IMR-90 (cell line): ENCODE measurements at regions not wholly inside any gene's neighbourhood (a gene's known extent, or its start where the extent isn't known, plus 50 kb on each side); places are given as distances from the start of the nearest gene placed in this dataset.

ENCODE experiments used
- ATAC-seq: fragments of 200-7000 bp; cut with Tn5 transposase; 2 replicates; pipeline ENCODE4 v1.9.1; 2020; ENCODE audit warnings: low read depth, mild to moderate bottlenecking, moderate library complexity
- BruUV-seq: library from RNA; stranded (reverse); fragments of 400-500 nt; replicated peaks from 2 replicates; lab custom pipeline; 2021; lab: Mats Ljungman, UMichigan
- CTCF ChIA-PET: fragments of 300-600 bp; formaldehyde crosslinking; extraction: SDS; loops from one replicate; lab custom pipeline; 2021; ENCODE audit warnings: antibody characterized with exemption; lab: Yijun Ruan, JAX
- POLR2A ChIA-PET: fragments of 300-600 bp; sonication (Branson Sonifier 250); formaldehyde crosslinking; loops from one replicate; lab custom pipeline; 2022; ENCODE audit warnings: antibody characterized with exemption; ENCODE audit not compliant: unreplicated experiment; lab: Charles Lee
- DNase-seq: peaks from one replicate; pipeline ENCODE4 v3.0.0; 2013
- H2AFZ ChIP-seq: replicated peaks from 2 replicates; pipeline ENCODE3; 2013; ENCODE audit warnings: low read length, mild to moderate bottlenecking; ENCODE audit not compliant: poor library complexity
- H2AK5ac ChIP-seq: 2 replicates; pipeline ENCODE4 v1.6.1; 2013; ENCODE audit warnings: low read depth, low read length, inconsistent platforms
- H2AK9ac ChIP-seq: replicated peaks from 2 replicates; pipeline ENCODE3; 2013; ENCODE audit warnings: mild to moderate bottlenecking, low read depth, low read length, moderate library complexity; ENCODE audit not compliant: poor library complexity
- H2BK120ac ChIP-seq: 2 replicates; pipeline ENCODE4 v1.6.1; 2013; ENCODE audit warnings: low read depth, low read length, inconsistent platforms
- H2BK15ac ChIP-seq: 3 replicates; pipeline ENCODE4 v1.6.1; 2013; ENCODE audit warnings: low read depth, low read length, inconsistent platforms
- H2BK20ac ChIP-seq: 2 replicates; pipeline ENCODE4 v1.6.1; 2013; ENCODE audit warnings: low read depth, mild to moderate bottlenecking, inconsistent platforms, low read length, moderate library complexity
- H2BK5ac ChIP-seq: 2 replicates; pipeline ENCODE4 v1.6.1; 2013; ENCODE audit warnings: mild to moderate bottlenecking, low read depth, low read length, inconsistent platforms; ENCODE audit not compliant: poor library complexity, severe bottlenecking
- H3K14ac ChIP-seq: replicated peaks from 2 replicates; pipeline ENCODE4 v1.6.1; 2013; ENCODE audit warnings: low read depth, low read length, inconsistent platforms
- H3K18ac ChIP-seq: 2 replicates; pipeline ENCODE4 v1.6.1; 2013; ENCODE audit warnings: low read depth, low read length, control low read depth
- H3K23ac ChIP-seq: 2 replicates; pipeline ENCODE4 v1.6.1; 2013; ENCODE audit warnings: low read depth, low read length, inconsistent platforms
- H3K27ac ChIP-seq: 2 replicates; pipeline ENCODE4 v1.5.1; 2013; ENCODE audit warnings: mild to moderate bottlenecking, control low read depth, low read length; ENCODE audit not compliant: insufficient read depth
- H3K27me3 ChIP-seq: 2 replicates; pipeline ENCODE4 v1.6.1; 2013; ENCODE audit warnings: low read length; ENCODE audit not compliant: control insufficient read depth, insufficient read depth
- H3K36me3 ChIP-seq: 2 replicates; pipeline ENCODE4 v1.6.1; 2013; ENCODE audit warnings: low read length, mixed read lengths; ENCODE audit not compliant: control insufficient read depth, insufficient read depth
- H3K4ac ChIP-seq: 2 replicates; pipeline ENCODE4 v1.6.1; 2013; ENCODE audit warnings: low read depth, low read length, inconsistent platforms
- H3K4me1 ChIP-seq: 2 replicates; pipeline ENCODE4 v1.6.1; 2013; ENCODE audit warnings: low read length, mixed read lengths; ENCODE audit not compliant: control insufficient read depth, insufficient read depth
- H3K4me2 ChIP-seq: 2 replicates; pipeline ENCODE4 v1.6.1; 2013; ENCODE audit warnings: low read depth, mild to moderate bottlenecking, control low read depth, low read length, moderate library complexity
- H3K4me3 ChIP-seq: 2 replicates; pipeline ENCODE4 v1.5.1; 2013; ENCODE audit warnings: low read depth, mild to moderate bottlenecking, control low read depth, low read length, moderate library complexity; ENCODE audit not compliant: insufficient read depth
- H3K56ac ChIP-seq: 2 replicates; pipeline ENCODE4 v1.6.1; 2013; ENCODE audit warnings: low read length, inconsistent platforms; ENCODE audit not compliant: insufficient read depth; ENCODE audit errors: extremely low read depth
- H3K79me1 ChIP-seq, 2 experiments: 2 replicates each; pipeline ENCODE4 v1.6.1; 2013; ENCODE audit warnings: low read length in 2 of 2, inconsistent platforms in 1 of 2, low read depth in 1 of 2
- H3K9ac ChIP-seq: 2 replicates; pipeline ENCODE4 v1.6.1; 2013; ENCODE audit warnings: low read depth, low read length, control low read depth
- H3K9me1 ChIP-seq: 2 replicates; pipeline ENCODE4 v1.6.1; 2013; ENCODE audit warnings: low read length, inconsistent platforms; ENCODE audit not compliant: insufficient read depth
- H3K9me3 ChIP-seq: 2 replicates; pipeline ENCODE4 v1.6.1; 2013; ENCODE audit warnings: low read length; ENCODE audit not compliant: control insufficient read depth, insufficient read depth
- H4K20me1 ChIP-seq: 2 replicates; pipeline ENCODE4 v1.6.1; 2013; ENCODE audit warnings: low read length, inconsistent platforms; ENCODE audit not compliant: insufficient read depth
- H4K5ac ChIP-seq: 2 replicates; pipeline ENCODE4 v1.6.1; 2013; ENCODE audit warnings: mild to moderate bottlenecking, low read depth, low read length, control low read depth
- H4K8ac ChIP-seq, 2 experiments: 2 replicates each; pipeline ENCODE4 v1.6.1; 2013; ENCODE audit warnings: low read depth in 2 of 2, low read length in 2 of 2, control low read depth in 1 of 2, inconsistent platforms in 1 of 2
- H4K91ac ChIP-seq: 2 replicates; pipeline ENCODE4 v1.6.1; 2013; ENCODE audit warnings: low read depth, low read length, inconsistent platforms; ENCODE audit not compliant: insufficient read depth
- BHLHE40 ChIP-seq: fragments of 150-350 bp; IDR thresholded peaks from 2 replicates; pipeline ENCODE4 v1.6.1; 2016; ENCODE audit warnings: mild to moderate bottlenecking, low read depth, low read length
- CEBPB ChIP-seq: IDR thresholded peaks from 2 replicates; pipeline ENCODE4 v1.6.1; 2012; ENCODE audit warnings: low read depth, low read length, improper control_type of control experiment
- CHD1 ChIP-seq: IDR thresholded peaks from 2 replicates; pipeline ENCODE4 v1.6.1; 2012; ENCODE audit warnings: low read depth, low read length, improper control_type of control experiment
- CTCF ChIP-seq: conservative IDR thresholded peaks from 2 replicates; pipeline ENCODE4 v1.5.1; 2012; ENCODE audit warnings: mild to moderate bottlenecking, low read depth, low read length, improper control_type of control experiment
- ELK1 ChIP-seq: fragments of 150-350 bp; IDR thresholded peaks from 2 replicates; pipeline ENCODE4 v1.6.1; 2016; ENCODE audit warnings: low read depth, mild to moderate bottlenecking, low read length, moderate library complexity, borderline replicate concordance
- FOS ChIP-seq: fragments of 150-350 bp; IDR thresholded peaks from 2 replicates; pipeline ENCODE4 v1.6.1; 2016; ENCODE audit warnings: low read depth, low read length
- MAFK ChIP-seq: IDR thresholded peaks from 2 replicates; pipeline ENCODE4 v1.6.1; 2012; ENCODE audit warnings: low read depth, low read length, improper control_type of control experiment
- MAZ ChIP-seq: IDR thresholded peaks from 2 replicates; pipeline ENCODE4 v1.6.1; 2012; ENCODE audit warnings: low read depth, mild to moderate bottlenecking, low read length, improper control_type of control experiment, moderate library complexity, borderline replicate concordance
- MXI1 ChIP-seq: IDR thresholded peaks from 2 replicates; pipeline ENCODE4 v1.6.1; 2012; ENCODE audit warnings: low read depth, mild to moderate bottlenecking, low read length, moderate library complexity, borderline replicate concordance
- NFE2L2 ChIP-seq: fragments of 150-350 bp; IDR thresholded peaks from 2 replicates; pipeline ENCODE4 v1.6.1; 2016; ENCODE audit warnings: low read depth, mild to moderate bottlenecking, low read length
- POLR2A ChIP-seq: IDR thresholded peaks from 2 replicates; pipeline ENCODE4 v1.6.1; 2012; ENCODE audit warnings: mild to moderate bottlenecking, low read depth, low read length
- RAD21 ChIP-seq: IDR thresholded peaks from 2 replicates; pipeline ENCODE4 v1.6.1; 2012; ENCODE audit warnings: low read length, improper control_type of control experiment
- RCOR1 ChIP-seq: IDR thresholded peaks from 2 replicates; pipeline ENCODE4 v1.6.1; 2012; ENCODE audit warnings: mild to moderate bottlenecking, low read length, improper control_type of control experiment; ENCODE audit not compliant: insufficient replicate concordance
- RFX5 ChIP-seq: IDR thresholded peaks from 2 replicates; pipeline ENCODE4 v1.8.0; 2012; ENCODE audit warnings: low read depth, mild to moderate bottlenecking, low read length, moderate library complexity
- SMC3 ChIP-seq: fragments of 150-350 bp; IDR thresholded peaks from 2 replicates; pipeline ENCODE4 v1.6.1; 2016; ENCODE audit warnings: low read depth, mild to moderate bottlenecking, antibody characterized with exemption, low read length, moderate library complexity
- whole genome bisulfite sequencing, 2 experiments: methylation state at CpG; one replicate each; pipeline versions ENCODE4 v1.1.5 to v1.1.7; 2013; ENCODE audit warnings: missing lambda C conversion rate in 2 of 2; ENCODE audit not compliant: insufficient read length in 1 of 2; ENCODE audit errors: extremely low coverage in 2 of 2; 5-methylcytosine and 5-hydroxymethylcytosine counted together
- dilution Hi-C: fragments of 300-500 bp; cut with HindIII; formaldehyde crosslinking; loops from one replicate; pipeline ENCODE4 v1.14.3; 2018; ENCODE audit warnings: low sequenced_read_pairs; ENCODE audit not compliant: unreplicated experiment
- in situ Hi-C: fragments of 300-500 bp; cut with MboI; formaldehyde crosslinking; loops from 3 replicates; pipeline ENCODE4 v1.14.3; 2019; ENCODE audit warnings: low sequenced_read_pairs, inconsistent platforms, mixed read lengths
- intact Hi-C: fragments of 100-400 bp; cut with micrococcal nuclease; formaldehyde crosslinking; loops from 2 replicates; pipeline ENCODE4 v1.10.0; 2022
- TF ChIP-seq, protein P1 (sequence below): fragments of 150-350 bp; IDR thresholded peaks from 2 replicates; pipeline ENCODE4 v1.6.1; 2017; ENCODE audit warnings: mild to moderate bottlenecking, antibody characterized with exemption, low read length, low read depth

DNA sequence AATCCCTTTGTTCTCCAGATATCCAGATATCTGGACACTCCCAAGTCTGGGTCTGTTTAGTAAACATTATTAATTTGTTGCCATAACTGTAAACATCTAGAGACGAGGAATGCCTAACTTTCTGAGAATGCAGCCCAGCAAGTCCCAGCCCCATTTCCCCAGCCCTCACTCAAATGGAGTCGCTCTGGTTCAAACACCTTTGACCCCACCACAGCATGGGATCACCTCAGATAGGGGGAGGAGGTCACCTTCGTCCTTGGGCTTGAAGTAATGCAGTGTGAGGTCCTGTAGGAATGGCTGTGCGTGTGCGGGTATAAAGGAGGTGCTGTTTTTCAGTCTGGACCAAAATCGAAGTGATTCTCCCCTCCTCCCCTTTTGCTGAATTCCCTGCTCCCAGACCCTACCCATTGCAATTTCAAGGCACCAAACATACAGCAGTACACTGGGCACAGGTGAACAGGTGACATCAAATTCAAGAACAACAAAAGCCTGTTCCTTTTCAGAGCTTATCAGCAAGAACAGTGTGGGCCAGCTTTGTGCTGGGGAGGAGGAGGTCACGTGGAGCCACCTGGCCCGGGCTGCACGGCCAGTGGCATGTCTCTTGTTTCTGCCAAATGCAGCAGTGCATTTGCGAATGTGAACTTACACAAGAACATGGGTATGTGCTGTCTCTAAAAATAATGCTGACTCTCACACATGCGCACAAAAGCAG is 57.5 kb upstream of the TRPM1 start:
- intact Hi-C loops (no loop called here), dilution Hi-C loops (no loop called here), in situ Hi-C loops (no loop called here)
- WGBS, 2 experiments: no CpG with 5 or more reads among the region's 11 CpGs
- Histone ChIP-seq H3K4me3 (no peak overlapping the region), H2BK20ac (no peak overlapping the region), H3K4me1 (no peaks in the 10 kb centered on the region), H3K4me2 (no peak overlapping the region), H4K5ac (no peak overlapping the region), H3K27ac (no peak overlapping the region), H3K9ac (no peak overlapping the region), H2AK5ac (no peak overlapping the region), H3K9me1 (no peaks in the 10 kb centered on the region), H4K91ac (no peak overlapping the region), H3K14ac (no peak overlapping the region), H2AK9ac (no peak overlapping the region), H3K23ac (no peak overlapping the region), H2AFZ (no peak overlapping the region), H3K56ac (no peak overlapping the region), H2BK15ac (no peak overlapping the region), H3K79me1 (no peaks in the 10 kb centered on the region), H3K18ac (no peak overlapping the region), H4K8ac (no peak overlapping the region), H4K20me1 (no peaks in the 10 kb centered on the region), H2BK5ac (no peak overlapping the region), H2BK120ac (no peak overlapping the region), H3K9me3 (no peaks in the 10 kb centered on the region), H3K4ac (no peak overlapping the region), H3K27me3 (peaks cover 34% of the 10 kb centered on the region), H3K36me3 (no peaks in the 10 kb centered on the region)
- ChIA-PET POLR2A (no interaction called here), CTCF (no interaction called here)
- no peak for ATAC-seq
- no peak for TF ChIP-seq SMC3
- TF ChIP-seq CEBPB: no peak
- TF ChIP-seq RAD21: no peak
- no peak for TF ChIP-seq CTCF
- TF ChIP-seq RFX5: no peak
- TF ChIP-seq MAFK: no peak
- no peak for TF ChIP-seq ELK1
- no peak for TF ChIP-seq MAZ
- no peak for TF ChIP-seq NFE2L2
- no peak for TF ChIP-seq MXI1
- TF ChIP-seq BHLHE40: no peak
- no peak for TF ChIP-seq FOS
- TF ChIP-seq POLR2A: no peak
- TF ChIP-seq RCOR1: no peak
- TF ChIP-seq CHD1: no peak
- TF ChIP-seq, protein P1, sequence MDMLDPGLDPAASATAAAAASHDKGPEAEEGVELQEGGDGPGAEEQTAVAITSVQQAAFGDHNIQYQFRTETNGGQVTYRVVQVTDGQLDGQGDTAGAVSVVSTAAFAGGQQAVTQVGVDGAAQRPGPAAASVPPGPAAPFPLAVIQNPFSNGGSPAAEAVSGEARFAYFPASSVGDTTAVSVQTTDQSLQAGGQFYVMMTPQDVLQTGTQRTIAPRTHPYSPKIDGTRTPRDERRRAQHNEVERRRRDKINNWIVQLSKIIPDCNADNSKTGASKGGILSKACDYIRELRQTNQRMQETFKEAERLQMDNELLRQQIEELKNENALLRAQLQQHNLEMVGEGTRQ: no peak
- no TSS peak for BruUV-seq
- no peak for DNase-seq
